ENCODE measurements at regions not wholly inside any gene's neighbourhood (a gene's known extent, or its start where the extent isn't known, plus 50 kb on each side); places are given as distances from the start of the nearest gene placed in this dataset.

DNA sequence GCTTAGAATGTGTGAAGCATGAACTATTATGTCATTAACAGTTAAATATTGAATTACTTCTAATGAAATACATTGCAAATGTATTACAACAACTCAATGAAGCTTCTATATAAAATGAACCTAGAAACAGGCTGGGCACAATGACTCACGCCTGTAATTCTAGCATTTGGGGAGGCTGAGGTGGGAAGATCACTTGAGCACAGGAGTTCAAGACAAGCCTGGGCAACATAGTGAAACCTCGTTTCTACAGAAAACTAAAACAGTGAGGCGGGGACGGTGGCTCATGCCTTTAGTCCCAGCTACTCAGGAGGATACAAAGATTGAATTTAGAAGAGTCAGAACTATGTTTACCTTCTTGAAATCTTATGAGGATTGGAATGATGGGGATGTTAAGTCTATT, 505.1 kb downstream of the SLITRK5 start:
- DNase-seq (ENCODE audit: low spot score) = no peak
- Histone ChIP-seq H3K27ac (ENCODE audit: low read depth) (no peak overlapping the region), H3K4me3 (no peak overlapping the region), H2AFZ (no peak overlapping the region), H3K27me3 (ENCODE audit: insufficient read depth) (no peaks in the 10 kb centered on the region), H3K79me2 (replicated peaks; ENCODE audit: insufficient read depth) (no peaks in the 10 kb centered on the region), H3K9me2 (ENCODE audit: insufficient read depth) (0 out of 2 replicates have a peak, but pooled peaks cover 5% of the 10 kb centered on the region), H4K20me1 (replicated peaks; ENCODE audit: insufficient read depth) (no peaks in the 10 kb centered on the region), H3K36me3 (ENCODE audit: insufficient read depth) (no peaks in the 10 kb centered on the region), H3F3A (replicated peaks; ENCODE audit: low read depth) (no peaks in the 10 kb centered on the region), H3K4me2 (no peak overlapping the region), H3K4me1 (ENCODE audit: insufficient read depth) (no peaks in the 10 kb centered on the region)
- no peaks in the 10 kb centered on the region for H3K9me3 Mint-ChIP-seq
- no peaks in the 10 kb centered on the region for H3K27me3 Mint-ChIP-seq (ENCODE audit: insufficient read depth, low read depth, poor library complexity)
- no peak overlapping the region for H3K4me3 Mint-ChIP-seq
- H3K36me3 Mint-ChIP-seq (ENCODE audit: low read depth) = no peaks in the 10 kb centered on the region
- no peak overlapping the region for H3K27ac Mint-ChIP-seq
- no peaks in the 10 kb centered on the region for H3K4me1 Mint-ChIP-seq
- no peak for TF ChIP-seq ZNF331 (CRISPR knock-in tag; IDR thresholded peaks at IDR 0.05; ENCODE audit: low read depth)
- TF ChIP-seq ZNF114 (CRISPR knock-in tag; IDR thresholded peaks at IDR 0.05) = no peak
- TF ChIP-seq, protein P1, sequence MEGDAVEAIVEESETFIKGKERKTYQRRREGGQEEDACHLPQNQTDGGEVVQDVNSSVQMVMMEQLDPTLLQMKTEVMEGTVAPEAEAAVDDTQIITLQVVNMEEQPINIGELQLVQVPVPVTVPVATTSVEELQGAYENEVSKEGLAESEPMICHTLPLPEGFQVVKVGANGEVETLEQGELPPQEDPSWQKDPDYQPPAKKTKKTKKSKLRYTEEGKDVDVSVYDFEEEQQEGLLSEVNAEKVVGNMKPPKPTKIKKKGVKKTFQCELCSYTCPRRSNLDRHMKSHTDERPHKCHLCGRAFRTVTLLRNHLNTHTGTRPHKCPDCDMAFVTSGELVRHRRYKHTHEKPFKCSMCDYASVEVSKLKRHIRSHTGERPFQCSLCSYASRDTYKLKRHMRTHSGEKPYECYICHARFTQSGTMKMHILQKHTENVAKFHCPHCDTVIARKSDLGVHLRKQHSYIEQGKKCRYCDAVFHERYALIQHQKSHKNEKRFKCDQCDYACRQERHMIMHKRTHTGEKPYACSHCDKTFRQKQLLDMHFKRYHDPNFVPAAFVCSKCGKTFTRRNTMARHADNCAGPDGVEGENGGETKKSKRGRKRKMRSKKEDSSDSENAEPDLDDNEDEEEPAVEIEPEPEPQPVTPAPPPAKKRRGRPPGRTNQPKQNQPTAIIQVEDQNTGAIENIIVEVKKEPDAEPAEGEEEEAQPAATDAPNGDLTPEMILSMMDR (conservative IDR thresholded peaks at IDR 0.05; ENCODE audit: low read depth in 2 of 2) = no peak
- TF ChIP-seq, protein P2, sequence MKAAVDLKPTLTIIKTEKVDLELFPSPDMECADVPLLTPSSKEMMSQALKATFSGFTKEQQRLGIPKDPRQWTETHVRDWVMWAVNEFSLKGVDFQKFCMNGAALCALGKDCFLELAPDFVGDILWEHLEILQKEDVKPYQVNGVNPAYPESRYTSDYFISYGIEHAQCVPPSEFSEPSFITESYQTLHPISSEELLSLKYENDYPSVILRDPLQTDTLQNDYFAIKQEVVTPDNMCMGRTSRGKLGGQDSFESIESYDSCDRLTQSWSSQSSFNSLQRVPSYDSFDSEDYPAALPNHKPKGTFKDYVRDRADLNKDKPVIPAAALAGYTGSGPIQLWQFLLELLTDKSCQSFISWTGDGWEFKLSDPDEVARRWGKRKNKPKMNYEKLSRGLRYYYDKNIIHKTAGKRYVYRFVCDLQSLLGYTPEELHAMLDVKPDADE (IDR thresholded peaks at IDR 0.05) = no peak
- TF ChIP-seq, protein P3, sequence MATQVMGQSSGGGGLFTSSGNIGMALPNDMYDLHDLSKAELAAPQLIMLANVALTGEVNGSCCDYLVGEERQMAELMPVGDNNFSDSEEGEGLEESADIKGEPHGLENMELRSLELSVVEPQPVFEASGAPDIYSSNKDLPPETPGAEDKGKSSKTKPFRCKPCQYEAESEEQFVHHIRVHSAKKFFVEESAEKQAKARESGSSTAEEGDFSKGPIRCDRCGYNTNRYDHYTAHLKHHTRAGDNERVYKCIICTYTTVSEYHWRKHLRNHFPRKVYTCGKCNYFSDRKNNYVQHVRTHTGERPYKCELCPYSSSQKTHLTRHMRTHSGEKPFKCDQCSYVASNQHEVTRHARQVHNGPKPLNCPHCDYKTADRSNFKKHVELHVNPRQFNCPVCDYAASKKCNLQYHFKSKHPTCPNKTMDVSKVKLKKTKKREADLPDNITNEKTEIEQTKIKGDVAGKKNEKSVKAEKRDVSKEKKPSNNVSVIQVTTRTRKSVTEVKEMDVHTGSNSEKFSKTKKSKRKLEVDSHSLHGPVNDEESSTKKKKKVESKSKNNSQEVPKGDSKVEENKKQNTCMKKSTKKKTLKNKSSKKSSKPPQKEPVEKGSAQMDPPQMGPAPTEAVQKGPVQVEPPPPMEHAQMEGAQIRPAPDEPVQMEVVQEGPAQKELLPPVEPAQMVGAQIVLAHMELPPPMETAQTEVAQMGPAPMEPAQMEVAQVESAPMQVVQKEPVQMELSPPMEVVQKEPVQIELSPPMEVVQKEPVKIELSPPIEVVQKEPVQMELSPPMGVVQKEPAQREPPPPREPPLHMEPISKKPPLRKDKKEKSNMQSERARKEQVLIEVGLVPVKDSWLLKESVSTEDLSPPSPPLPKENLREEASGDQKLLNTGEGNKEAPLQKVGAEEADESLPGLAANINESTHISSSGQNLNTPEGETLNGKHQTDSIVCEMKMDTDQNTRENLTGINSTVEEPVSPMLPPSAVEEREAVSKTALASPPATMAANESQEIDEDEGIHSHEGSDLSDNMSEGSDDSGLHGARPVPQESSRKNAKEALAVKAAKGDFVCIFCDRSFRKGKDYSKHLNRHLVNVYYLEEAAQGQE (IDR thresholded peaks at IDR 0.05; ENCODE audit: unreplicated experiment) = no peak
- no peak for TF ChIP-seq NANOG (IDR thresholded peaks at IDR 0.05; ENCODE audit: borderline replicate concordance)
- no peak for TF ChIP-seq STAT1 (IDR thresholded peaks at IDR 0.05; ENCODE audit: unreplicated experiment)
- ATAC-seq = no peak

DNA sequence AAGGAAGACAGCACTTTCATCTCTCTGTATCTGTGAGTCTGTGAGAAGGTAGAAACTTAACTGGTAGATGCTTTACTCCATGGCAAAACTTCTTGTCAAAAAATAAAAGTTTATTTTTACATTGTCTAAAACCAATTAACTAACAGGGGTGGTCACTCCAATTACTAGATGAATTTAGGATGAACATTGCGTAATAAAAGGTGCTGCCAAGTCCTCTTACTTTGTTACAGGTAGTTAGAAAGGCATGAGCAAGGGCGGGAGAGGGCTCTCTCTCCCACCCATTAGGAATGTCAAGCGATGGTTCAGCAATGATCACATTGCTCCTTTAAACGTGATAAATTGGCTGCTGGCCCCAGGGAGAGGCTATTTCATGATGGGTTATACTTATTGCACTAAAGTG, 512.3 kb downstream of the SLITRK5 start:
- ATAC-seq = no peak
- TF ChIP-seq EZH2phosphoT487 (IDR thresholded peaks at IDR 0.05; ENCODE audit: unreplicated experiment) = no peak
- no peak for TF ChIP-seq ZNF331 (CRISPR knock-in tag; IDR thresholded peaks at IDR 0.05; ENCODE audit: low read depth)
- TF ChIP-seq STAT1 (IDR thresholded peaks at IDR 0.05; ENCODE audit: unreplicated experiment) = no peak
- no peak for TF ChIP-seq CREB1 (CRISPR knock-in tag; IDR thresholded peaks at IDR 0.05; ENCODE audit: low read depth)
- no peak for TF ChIP-seq ZNF114 (CRISPR knock-in tag; IDR thresholded peaks at IDR 0.05)
- no peak for TF ChIP-seq JUNB (IDR thresholded peaks at IDR 0.05; ENCODE audit: unreplicated experiment)
- TF ChIP-seq NANOG (IDR thresholded peaks at IDR 0.05; ENCODE audit: borderline replicate concordance) = no peak
- Histone ChIP-seq H3K36me3 (ENCODE audit: insufficient read depth) (no peaks in the 10 kb centered on the region), H3F3A (replicated peaks; ENCODE audit: low read depth) (no peaks in the 10 kb centered on the region), H4K20me1 (replicated peaks; ENCODE audit: insufficient read depth) (no peaks in the 10 kb centered on the region), H3K9me2 (ENCODE audit: insufficient read depth) (0 out of 2 replicates have a peak, but pooled peaks cover 5% of the 10 kb centered on the region), H3K79me2 (replicated peaks; ENCODE audit: insufficient read depth) (no peaks in the 10 kb centered on the region), H3K4me1 (ENCODE audit: insufficient read depth) (no peaks in the 10 kb centered on the region), H3K27me3 (ENCODE audit: insufficient read depth) (no peaks in the 10 kb centered on the region), H2AFZ (0 out of 2 replicates have a peak overlapping the region, but pooled peaks have one; percentile 12), H3K4me3 (no peak overlapping the region), H3K4me2 (no peak overlapping the region), H3K27ac (ENCODE audit: low read depth) (no peak overlapping the region)
- no peaks in the 10 kb centered on the region for H3K9me3 Mint-ChIP-seq
- no peak overlapping the region for H3K4me3 Mint-ChIP-seq
- no peaks in the 10 kb centered on the region for H3K36me3 Mint-ChIP-seq (ENCODE audit: low read depth)
- DNase-seq (ENCODE audit: low spot score) = no peak
- no peaks in the 10 kb centered on the region for H3K27me3 Mint-ChIP-seq (ENCODE audit: insufficient read depth, low read depth, poor library complexity)
- H3K4me1 Mint-ChIP-seq = no peaks in the 10 kb centered on the region
- H3K27ac Mint-ChIP-seq = no peak overlapping the region

Measured in GM23338 (cell line).